ENCODE measurements at regions not wholly inside any gene's neighbourhood (a gene's known extent, or its start where the extent isn't known, plus 50 kb on each side); places are given as distances from the start of the nearest gene placed in this dataset.
"Not testable (repeated sequence)": the region's sequence is repeated elsewhere in the genome, so short reads cannot be mapped to it uniquely, and the experiment has no call there.

DNA sequence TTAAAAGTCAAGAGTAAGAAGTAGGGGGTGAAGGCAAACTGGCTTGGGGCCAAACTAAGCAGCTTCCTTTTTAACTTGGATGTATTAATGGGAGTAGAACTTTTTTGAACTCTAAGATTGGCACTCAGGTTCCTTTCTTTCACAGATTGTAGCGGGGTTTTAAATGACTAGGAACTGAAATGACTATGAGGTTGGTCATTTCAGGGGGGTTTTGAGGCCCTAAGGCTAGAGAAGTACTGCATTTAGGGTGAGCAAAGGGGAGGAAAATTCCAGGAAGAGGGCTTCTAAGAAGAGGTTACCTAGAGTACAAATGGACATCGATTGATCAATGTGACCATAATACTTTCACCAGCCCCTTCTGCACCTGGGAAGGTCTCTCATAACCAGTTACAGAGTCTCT, 381.8 kb downstream of the MLLT3 start:
- no peak for DNase-seq

GRCh38 chr9:20238921-20239320, 383.4 kb downstream of the MLLT3 start:
- no peak for DNase-seq

- no peak for DNase-seq
These were observed 384.6 kb downstream of the MLLT3 start for GRCh38 chr9:20237686-20238085.

- DNase-seq: no peak
These were observed 385.6 kb downstream of the MLLT3 start for GRCh38 chr9:20236676-20237075.

GRCh38 chr9:20235206-20235605, 387.1 kb downstream of the MLLT3 start:
- DNase-seq: not testable (repeated sequence)

DNA sequence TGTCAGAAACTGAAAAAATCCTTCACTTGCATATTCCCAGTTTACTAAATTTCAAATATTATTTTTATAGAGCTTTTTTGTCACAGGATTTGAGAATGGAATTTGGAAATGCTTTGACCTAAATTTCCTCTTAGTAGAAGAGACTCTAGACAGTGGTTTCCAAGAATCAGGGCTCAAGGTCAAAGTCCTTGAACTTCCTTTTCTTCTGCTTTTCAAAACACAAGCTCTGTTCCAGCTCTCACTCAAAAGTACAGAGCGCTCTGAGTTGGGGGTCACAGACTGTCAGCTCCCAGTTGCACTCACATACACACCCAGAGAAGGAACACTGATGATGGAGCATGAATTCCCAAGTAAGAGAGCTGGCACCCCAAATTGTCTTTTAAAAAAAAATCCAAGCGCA, 394.2 kb downstream of the MLLT3 start:
- DNase-seq: no peak

- DNase-seq: no peak
These were observed 395.0 kb downstream of the MLLT3 start for GRCh38 chr9:20227166-20227874.

DNA sequence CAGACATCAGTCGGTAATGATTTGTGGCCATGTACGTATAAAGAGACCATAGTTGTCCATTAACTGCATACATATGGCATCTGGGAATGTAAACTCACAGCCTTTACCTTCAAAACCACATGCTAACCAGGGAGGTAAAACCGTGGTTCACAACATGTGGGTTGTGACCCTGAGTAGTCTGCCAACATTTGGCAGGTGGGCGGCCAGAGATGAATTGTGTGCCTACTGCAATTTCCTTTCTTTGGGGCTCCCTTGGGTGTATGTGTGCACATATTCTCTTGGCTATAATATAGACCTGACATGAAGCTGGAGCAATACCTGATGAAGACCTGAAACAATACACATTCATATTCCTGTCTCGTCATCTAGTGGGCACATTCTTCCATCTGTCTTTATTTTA, 396.0 kb downstream of the MLLT3 start:
- no peak for DNase-seq

DNA sequence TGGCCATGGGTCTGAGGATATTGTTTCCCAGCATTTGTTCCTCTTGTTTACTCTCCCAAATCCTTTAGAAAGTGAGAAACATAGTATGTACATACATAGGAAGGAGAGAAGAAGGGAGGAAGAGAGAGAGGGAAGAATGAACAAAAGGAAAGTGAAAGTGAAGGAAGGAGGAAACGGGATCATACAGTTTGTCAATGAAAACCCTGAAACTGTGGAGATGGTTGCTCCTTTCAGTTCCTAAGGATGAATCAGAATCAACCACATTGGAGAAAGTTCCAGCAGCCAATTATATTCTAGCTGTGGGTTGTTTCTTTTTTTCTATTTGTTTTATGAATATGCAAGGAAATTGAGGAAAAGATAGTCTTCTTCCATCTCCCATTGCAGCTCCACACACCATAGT, 396.5 kb downstream of the MLLT3 start:
- no peak for DNase-seq

DNA sequence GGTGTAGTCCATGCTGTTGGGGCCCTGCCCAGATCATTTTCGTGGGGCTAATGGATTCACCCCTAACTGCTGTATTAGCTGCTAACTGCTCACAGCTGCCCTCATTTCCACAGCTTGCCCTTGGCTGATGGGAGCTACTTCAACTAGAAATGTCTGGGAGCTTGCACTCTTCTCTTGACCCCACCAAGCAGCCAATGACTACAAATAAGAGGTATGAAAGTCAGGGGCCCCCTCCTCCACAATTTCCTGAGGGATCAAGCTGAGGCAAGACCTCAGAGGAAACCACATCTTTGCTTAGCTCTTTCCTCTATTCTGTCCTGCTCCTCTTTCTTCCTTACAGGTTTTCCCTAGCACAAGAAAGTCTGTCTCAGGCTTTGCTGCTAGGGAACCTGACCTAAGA, 397.5 kb downstream of the MLLT3 start:
- DNase-seq: no peak

DNA sequence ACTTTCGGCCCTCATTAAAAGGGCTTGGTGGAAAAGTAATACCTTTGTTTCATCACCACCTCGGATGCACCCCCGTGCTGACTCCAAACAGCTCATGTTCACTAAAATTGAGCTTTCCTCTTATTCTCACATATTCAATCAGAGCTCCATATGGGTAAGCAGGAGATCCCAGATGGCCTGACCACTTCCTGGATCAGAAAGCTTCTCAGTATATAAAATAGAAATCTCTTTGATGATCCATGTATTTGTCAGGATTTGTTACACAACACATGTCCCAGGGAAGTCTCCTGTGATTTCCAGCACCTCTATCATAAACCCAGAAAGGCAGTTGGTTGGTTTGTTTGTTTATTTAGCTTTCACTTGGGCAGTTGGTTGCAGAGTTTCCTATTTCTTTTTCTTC, 402.0 kb downstream of the MLLT3 start:
- DNase-seq: no peak

GRCh38 chr9:20219437-20219836, 402.9 kb downstream of the MLLT3 start:
- DNase-seq: no peak

DNA sequence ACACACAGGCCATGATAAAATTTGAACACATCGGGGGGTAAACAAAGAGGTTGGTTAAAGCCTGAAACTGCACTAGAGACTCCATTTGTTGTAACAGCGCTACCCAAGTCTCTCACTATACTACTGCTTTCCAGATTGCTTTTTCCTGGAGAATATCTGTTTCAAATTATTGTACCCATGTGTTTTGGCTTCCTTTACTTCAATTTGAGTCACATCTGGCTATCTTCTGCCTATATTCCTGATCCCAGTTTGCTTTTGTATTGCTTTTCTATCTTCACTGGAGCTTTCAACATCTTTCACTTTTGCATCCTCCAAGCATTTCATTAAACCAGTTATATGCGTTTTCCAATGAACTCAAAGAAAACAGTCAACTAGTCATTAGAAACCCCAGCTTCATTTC, 404.7 kb downstream of the MLLT3 start:
- DNase-seq: no peak

- no peak for DNase-seq
These were observed 405.9 kb downstream of the MLLT3 start for GRCh38 chr9:20216438-20216837.

DNA sequence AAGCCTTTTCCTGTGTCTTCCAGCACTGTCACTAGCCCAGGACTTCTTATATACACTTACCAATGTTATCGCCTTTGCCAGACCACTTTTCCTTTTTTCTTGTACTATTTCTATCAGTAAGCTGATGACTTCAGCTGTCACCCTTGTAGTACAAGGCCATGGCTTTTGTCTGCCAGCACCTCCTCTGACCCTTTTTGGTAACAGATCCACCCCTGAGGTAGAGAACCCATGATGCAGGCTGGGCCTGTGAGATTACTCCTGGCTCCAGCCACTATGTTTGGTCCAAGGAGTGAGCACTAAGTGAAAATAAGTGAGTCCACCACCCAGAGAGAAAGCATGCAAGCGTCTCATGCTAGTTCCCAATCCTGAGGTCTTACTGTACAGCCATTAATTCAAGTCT, 406.7 kb downstream of the MLLT3 start:
- DNase-seq: no peak

GRCh38 chr9:20212806-20213205, 409.5 kb downstream of the MLLT3 start:
- DNase-seq: no peak

GRCh38 chr9:20209391-20210340, 412.6 kb downstream of the MLLT3 start:
- no peak for DNase-seq

DNA sequence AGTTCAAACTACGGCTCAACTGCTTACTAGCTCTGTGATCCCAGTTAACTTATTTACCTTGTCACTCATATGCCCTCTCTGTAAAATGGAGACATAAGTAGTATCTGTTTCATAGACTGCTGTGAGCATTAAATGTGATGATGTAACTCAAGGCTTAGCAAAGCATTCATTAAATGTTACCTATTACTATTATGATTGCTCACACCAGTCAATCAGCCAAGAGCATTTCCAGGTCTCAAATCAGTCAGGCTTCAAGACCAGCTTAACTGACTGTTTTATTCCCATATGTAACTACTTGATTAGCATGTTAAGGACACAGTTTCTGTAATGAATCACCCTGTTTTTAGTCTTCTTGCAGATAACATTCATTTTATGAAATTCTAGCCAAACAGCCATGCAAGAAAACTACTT, 413.3 kb downstream of the MLLT3 start:
- no peak for DNase-seq

DNA sequence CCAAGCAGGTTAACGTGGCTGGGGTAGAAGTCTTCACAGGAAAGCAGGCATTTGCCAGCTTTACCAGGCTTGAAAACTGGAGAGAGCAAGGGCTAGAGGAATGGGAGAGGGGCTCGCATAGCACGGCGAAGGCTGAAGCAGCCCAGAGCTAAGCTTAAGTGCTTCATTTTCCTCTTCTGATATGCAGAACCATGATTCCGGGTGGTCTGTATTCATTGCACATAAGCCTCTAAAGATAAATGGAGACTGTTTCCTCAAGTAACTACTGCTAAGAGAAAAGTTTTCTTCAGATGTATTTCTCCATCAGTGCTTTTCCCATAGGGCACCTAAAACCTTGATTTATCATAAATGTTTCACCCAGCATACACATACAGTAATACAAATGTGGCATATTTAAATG, 414.1 kb downstream of the MLLT3 start:
- DNase-seq: no peak

- DNase-seq: no peak
These were observed 415.1 kb downstream of the MLLT3 start for GRCh38 chr9:20207176-20207575.

DNA sequence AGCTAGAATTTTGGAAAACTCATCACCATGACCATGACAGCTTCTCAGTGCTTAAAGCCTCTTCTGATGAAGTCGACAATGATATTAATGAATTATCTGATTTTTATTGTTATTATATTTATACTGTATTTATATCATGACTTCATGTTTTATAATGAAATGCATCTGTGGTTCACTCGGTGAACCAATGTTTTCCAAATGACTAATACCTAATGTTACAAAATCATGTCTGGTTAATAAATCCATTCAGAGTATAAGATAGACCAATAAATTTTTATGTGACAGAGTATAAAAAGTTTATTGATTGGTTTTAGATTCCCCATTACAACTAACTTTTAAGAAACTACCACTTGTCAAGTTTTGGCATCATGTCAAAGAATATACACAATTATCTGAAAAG, 416.5 kb downstream of the MLLT3 start:
- DNase-seq: no peak

DNA sequence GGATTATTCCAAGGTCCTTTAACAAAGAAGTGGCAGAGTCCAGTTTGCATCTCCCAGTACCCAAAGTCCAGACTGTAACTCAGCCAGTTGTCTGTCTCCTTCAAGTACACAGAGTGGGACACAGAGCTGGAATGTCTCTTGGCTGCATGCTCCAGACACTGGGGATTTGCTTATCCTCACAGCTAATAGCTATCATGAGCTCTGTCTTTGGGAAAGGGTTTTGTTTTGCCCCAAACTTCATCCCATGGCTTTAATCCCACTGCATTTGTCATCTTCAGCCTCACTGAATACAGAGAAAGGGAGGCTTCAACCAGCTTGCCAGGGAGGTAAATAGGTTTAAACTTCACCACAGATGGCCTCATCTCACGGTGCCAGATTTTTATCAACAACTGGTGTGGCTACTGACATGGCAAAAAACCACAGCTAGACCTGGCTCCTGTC, 412.2 kb upstream of the SLC24A2 start:
- DNase-seq: peak; percentile 11

DNA sequence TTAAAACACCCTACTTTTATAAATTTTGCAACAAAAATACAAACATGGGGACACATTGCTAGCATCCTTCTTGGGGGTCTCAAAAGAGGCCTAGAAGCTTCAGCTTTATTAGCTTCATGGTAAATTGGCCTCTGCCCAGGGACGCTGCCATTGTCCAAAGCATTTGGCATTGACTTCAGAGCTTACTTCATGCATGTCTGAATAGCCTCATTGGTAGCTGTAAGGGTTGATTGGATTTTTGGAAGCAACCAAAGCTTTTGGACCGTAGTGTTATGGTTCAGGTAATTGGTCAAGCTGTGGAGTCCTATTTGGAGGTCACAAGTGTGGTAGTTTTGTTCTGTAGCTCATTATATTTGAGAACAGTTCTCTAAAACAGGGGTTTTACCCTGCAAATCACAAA, 411.7 kb upstream of the SLC24A2 start:
- no peak for DNase-seq
